ENCODE measurements at regions not wholly inside any gene's neighbourhood (a gene's known extent, or its start where the extent isn't known, plus 50 kb on each side); places are given as distances from the start of the nearest gene placed in this dataset.

DNA sequence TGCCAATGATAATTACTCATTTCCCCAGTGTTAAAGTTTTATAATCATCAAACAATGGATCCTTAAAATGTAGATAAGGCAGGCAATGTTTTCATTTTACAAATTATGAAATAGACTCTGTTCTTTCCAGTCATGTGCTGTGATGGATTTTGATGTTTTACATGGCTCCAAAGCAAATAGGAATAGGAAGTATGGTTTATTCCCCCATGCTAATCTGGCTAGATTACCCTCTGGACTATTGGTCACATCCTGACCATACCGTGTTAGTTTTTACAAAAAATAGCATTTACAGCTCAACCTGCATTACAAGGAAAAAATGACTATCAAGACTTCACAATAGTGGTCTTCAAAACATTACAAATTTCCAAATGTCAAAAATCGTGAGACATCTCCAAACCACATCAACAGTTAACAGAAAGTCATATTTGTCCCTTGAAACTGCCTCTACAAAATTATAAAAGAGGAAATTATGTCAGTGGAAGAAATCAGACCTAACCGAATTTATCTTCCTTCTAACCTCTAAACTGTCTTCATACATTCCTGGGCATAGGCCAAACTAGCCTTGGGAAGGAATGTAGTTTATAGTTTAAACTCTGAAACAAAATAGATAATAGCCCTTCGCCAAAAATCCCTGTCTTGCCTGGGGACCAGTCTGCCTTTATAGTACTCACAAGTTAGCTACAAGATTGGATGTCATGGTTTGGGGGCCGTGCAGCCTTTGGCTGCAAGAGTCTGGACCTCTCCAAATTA is 1941.2 kb upstream of the CELF4 start:
- TF ChIP-seq, protein P1, sequence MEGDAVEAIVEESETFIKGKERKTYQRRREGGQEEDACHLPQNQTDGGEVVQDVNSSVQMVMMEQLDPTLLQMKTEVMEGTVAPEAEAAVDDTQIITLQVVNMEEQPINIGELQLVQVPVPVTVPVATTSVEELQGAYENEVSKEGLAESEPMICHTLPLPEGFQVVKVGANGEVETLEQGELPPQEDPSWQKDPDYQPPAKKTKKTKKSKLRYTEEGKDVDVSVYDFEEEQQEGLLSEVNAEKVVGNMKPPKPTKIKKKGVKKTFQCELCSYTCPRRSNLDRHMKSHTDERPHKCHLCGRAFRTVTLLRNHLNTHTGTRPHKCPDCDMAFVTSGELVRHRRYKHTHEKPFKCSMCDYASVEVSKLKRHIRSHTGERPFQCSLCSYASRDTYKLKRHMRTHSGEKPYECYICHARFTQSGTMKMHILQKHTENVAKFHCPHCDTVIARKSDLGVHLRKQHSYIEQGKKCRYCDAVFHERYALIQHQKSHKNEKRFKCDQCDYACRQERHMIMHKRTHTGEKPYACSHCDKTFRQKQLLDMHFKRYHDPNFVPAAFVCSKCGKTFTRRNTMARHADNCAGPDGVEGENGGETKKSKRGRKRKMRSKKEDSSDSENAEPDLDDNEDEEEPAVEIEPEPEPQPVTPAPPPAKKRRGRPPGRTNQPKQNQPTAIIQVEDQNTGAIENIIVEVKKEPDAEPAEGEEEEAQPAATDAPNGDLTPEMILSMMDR (IDR thresholded peaks at IDR 0.05; ENCODE audit: insufficient read depth, low read length, poor library complexity, severe bottlenecking), result no peak
- Histone ChIP-seq H3K36me3 (ENCODE audit: control insufficient read depth, insufficient read depth, low read length) (no peaks in the 10 kb centered on the region), H3K4me3 (ENCODE audit: low read depth, low read length) (no peak overlapping the region), H3K27me3 (ENCODE audit: control insufficient read depth, insufficient read depth, low read length) (no peaks in the 10 kb centered on the region)
- DNase-seq (ENCODE audit: low read depth), result no peak

DNA sequence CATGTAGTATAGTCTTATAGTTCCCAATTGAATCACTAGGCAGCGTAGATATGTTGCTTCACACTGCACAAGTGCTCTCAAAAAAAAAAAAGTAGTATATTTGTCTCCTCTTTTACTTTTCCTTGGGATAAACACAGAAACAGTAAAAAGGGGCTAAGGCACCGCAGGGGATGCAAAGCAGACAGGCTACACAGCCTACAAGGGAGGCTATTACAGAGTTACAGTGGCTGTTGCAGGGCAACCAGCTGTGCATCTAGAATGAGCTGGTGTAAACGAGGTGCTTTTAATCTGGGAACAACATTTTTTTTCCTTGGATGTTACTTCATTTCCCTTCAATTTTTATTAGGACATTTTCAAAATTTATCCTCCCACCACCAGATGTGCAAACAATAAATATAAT is 1934.7 kb upstream of the CELF4 start:
- TF ChIP-seq, protein P1 (IDR thresholded peaks at IDR 0.05; ENCODE audit: insufficient read depth, low read length, poor library complexity, severe bottlenecking), result no peak
- Histone ChIP-seq H3K27me3 (ENCODE audit: control insufficient read depth, insufficient read depth, low read length) (no peaks in the 10 kb centered on the region), H3K4me3 (ENCODE audit: low read depth, low read length) (no peak overlapping the region), H3K36me3 (ENCODE audit: control insufficient read depth, insufficient read depth, low read length) (no peaks in the 10 kb centered on the region)
- no peak for DNase-seq (ENCODE audit: low read depth)

DNA sequence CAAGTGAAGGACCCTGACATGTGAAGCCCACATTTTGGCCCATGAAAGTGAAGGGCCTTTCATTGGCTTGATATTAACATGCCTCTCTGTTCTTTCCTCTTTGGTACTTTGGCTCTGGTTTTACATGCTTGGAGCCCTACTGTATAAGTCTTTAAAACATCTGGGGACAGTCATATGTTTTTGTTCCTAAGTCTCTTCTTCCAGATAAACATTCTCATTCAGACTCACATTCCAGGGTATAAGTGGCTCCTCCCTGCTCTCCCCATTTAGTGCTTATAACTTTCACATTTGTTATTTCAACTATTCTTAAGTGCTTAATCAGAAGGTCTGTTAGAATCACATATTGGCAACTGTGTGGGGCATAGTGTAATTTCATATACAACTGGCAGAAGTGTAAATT is 1932.2 kb upstream of the CELF4 start:
- Histone ChIP-seq H3K27me3 (ENCODE audit: control insufficient read depth, insufficient read depth, low read length) (no peaks in the 10 kb centered on the region), H3K36me3 (ENCODE audit: control insufficient read depth, insufficient read depth, low read length) (no peaks in the 10 kb centered on the region), H3K4me3 (ENCODE audit: low read depth, low read length) (no peak overlapping the region)
- TF ChIP-seq, protein P1 (IDR thresholded peaks at IDR 0.05; ENCODE audit: insufficient read depth, low read length, poor library complexity, severe bottlenecking), result no peak
- no peak for DNase-seq (ENCODE audit: low read depth)

DNA sequence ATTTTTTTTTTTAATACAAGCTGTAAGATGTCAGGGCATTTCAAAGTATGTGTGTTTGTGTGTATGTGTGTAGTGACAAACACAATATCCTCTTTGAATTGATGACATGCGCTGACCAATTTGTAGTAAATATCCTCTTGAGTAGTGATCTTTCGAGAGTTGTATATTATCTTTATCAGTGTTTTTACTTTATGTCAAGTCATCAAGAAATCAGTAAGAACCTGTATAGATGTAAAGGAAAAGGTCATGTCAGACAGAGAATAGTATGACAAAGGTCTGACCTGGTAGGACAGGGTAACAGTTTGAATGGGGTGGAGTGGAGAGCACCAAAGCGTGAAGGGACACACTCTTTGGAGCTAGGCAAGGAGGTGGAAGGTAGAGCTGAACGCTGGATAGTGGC is 1931.4 kb upstream of the CELF4 start:
- TF ChIP-seq, protein P1 (IDR thresholded peaks at IDR 0.05; ENCODE audit: insufficient read depth, low read length, poor library complexity, severe bottlenecking), result no peak
- H3K4me3 ChIP-seq (ENCODE audit: low read depth, low read length), result no peak overlapping the region
- H3K36me3 ChIP-seq (ENCODE audit: control insufficient read depth, insufficient read depth, low read length), result no peaks in the 10 kb centered on the region
- no peak for DNase-seq (ENCODE audit: low read depth)
- no peaks in the 10 kb centered on the region for H3K27me3 ChIP-seq (ENCODE audit: control insufficient read depth, insufficient read depth, low read length)

DNA sequence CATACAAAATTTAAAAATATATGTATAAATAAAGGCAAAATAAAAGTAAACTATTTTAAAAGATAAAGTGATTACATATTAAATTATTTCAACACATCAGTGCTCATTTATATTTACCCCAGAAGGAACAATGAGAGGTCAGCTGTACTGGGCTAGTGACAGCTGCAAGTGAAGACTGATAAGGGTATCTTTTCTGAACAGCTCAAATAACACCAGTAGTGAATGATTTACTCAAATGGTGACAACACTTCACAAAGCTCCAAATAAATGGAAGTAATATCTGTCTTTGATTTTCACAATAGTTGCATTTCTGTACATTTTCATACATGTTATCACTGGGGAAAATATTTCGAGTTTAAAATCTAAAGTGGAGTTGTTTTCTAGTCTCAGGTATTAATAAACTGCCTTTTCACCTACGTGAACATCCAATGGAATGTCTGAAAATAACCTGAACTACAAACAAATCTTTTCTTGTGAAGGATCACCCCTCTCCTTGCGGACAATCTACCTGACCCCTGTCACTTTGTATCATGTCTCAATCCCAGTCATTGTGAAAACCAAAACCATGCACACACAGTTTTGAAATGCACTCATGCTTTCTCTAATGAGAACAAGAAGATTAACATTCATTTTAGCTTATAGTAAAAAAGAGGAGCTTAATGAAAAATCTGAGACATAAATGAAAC is 1928.8 kb upstream of the CELF4 start:
- H3K27me3 ChIP-seq (ENCODE audit: control insufficient read depth, insufficient read depth, low read length), result no peaks in the 10 kb centered on the region
- H3K36me3 ChIP-seq (ENCODE audit: control insufficient read depth, insufficient read depth, low read length), result no peaks in the 10 kb centered on the region
- TF ChIP-seq, protein P1 (IDR thresholded peaks at IDR 0.05; ENCODE audit: insufficient read depth, low read length, poor library complexity, severe bottlenecking), result no peak
- DNase-seq (ENCODE audit: low read depth), result no peak
- no peak overlapping the region for H3K4me3 ChIP-seq (ENCODE audit: low read depth, low read length)

Data from kidney epithelial cell (primary cell).